AML-193 (cell line): ENCODE measurements at regions not wholly inside any gene's neighbourhood (a gene's known extent, or its start where the extent isn't known, plus 50 kb on each side); places are given as distances from the start of the nearest gene placed in this dataset.

Experiments used
- DNase-seq, 2 experiments: peaks; one replicate each; lab custom pipeline; 2025; lab: John Stamatoyannopoulos, UW

DNA sequence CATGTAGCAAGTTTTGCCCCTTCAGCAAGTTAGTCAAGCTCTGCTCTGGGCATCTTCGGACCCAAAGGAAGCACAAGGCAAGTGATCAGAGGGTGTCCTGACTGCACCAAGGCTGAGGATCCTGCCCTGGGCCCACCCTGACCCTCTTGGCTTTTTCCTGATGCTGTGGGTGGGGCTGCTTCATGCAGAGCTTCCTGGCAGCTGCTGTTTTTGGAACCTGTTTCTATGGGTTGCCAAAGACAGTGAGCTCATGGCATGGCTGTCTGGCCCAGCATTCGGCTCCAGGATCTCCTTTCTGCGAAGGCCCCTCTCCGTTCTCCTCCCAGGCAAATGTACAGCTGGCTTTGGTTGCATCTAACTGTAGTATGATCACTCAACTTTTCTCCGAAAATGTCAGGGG is 497.9 kb downstream of the ARHGEF28 start:
- DNase-seq, result no peak

DNA sequence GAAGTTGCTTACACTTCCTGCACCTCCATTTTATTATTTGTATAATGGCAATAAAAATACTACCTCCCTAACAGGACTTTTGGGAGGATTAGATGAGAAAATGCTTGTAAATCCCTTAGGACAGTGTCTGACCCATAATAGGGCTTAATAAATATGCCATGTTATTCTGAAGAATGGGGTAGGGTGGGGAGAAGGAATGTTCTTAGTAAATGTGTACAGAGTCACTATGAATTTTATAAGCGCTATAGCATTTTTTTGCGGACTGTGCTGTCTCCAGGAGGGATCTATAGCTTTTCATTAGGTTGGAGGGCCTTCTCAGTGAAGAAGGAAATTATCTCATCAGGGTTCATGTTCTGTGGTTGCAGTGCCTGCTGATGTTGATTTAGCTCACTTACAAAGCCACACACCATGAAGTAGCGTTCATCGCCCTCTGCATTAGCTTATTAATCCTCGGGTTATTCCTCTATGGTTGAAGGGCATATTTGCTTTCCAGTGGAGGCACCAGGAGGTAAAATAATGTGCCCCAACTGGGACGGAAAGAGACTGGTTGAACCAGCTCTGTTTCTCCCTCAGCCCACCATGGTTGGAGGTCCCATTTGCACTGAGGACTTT is 497.1 kb downstream of the ARHGEF28 start:
- no peak for DNase-seq

DNA sequence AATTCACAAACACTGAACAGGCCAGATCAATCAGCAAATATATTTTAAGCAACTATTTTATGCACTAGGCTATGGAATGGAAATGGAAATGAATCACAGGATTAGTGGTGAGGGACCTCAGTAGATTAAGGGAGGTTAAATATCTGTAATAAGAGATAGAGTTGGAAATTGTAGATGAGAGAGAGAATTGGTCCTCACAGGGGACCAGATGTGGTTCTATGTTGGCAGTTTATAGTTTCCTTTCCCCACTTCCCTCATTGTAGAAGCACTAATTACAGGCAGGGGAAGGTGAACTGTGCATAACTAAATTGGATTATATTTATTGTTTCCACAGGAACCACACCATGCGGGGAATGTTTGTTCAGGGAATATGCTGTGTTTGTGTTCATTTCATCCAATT is 496.2 kb downstream of the ARHGEF28 start:
- no peak for DNase-seq

DNA sequence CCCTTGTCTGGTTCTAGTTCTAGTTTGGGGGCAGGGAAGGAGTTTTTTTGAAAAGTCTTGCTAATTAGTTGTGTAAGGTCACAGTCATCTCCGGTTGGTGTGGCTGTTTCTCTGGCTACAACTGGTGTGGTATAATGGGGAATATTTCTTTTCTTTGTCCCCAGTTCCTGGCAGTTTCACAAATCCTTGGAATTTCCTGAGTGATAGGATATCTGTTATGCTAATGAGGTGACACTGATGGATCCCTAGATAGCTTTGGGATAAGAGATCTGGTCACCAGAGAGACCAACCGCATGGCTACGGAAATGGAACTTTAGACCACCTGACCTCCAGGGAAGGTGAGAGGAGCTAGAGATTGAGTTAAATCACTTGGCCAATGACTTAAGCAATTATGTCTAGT is 494.6 kb downstream of the ARHGEF28 start:
- DNase-seq, result no peak

DNA sequence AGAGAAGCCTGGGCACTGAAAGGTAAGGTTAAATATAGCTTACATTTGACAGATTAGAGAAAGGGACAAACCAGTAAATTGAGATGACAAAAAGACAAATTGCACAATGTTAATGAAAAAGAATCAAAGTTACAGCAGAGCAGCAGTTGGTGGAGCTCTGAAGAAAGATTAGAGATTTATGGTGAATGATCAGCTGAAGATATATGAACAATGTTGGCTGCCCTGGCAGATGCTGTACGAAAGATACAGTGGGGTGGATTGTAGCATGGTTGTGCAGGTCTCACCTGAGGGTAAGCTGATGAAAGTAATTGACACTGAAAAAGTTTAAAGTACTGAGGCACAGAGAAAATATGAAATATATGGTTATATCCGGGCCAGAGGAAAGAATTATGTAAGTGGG is 492.1 kb downstream of the ARHGEF28 start:
- DNase-seq, result no peak

DNA sequence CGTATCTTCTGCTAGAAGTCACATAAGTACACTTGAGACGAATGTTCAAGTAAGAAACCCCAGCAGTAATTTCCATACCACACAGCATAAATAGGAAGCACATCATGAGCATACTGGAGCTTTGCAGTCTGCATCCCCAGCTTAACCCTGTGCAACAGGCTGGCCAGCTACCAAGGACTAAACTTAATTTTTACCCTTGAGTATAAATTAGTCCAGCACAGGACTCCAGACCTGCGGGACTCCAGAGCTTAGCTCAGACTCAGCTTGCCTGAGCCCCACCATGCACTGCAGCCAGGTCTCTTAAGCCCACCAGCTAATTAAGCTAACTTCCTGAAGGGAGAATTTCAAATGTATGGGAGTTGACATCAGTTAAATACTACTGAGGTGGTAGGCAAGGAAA is 491.0 kb downstream of the ARHGEF28 start:
- DNase-seq, result no peak

DNA sequence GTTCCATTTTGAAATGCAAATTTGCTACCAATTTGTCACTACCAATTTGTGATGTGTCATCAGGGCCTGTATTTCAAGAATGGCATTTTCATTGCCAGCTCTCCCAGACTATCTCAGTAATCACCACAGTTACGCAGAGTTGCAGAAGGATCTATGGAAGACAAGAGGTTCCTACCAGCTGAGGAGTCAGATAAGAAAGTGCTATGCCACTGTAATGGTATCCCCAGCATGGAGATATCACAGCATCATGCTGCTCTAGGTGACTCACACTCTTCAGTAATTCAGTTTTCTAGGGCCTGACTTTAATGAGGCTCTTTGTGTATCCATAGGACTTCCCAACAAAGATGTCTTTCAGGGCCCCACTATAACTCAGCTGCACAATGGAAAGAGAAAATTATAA is 490.3 kb downstream of the ARHGEF28 start:
- no peak for DNase-seq

- no peak for DNase-seq
These were observed 487.9 kb downstream of the ARHGEF28 start for GRCh38 chr5:74113927-74114326.

GRCh38 chr5:74113196-74113540 is 487.2 kb downstream of the ARHGEF28 start:
- DNase-seq, result no peak

- DNase-seq, result no peak
These were observed 486.6 kb downstream of the ARHGEF28 start for GRCh38 chr5:74112372-74113195.

DNA sequence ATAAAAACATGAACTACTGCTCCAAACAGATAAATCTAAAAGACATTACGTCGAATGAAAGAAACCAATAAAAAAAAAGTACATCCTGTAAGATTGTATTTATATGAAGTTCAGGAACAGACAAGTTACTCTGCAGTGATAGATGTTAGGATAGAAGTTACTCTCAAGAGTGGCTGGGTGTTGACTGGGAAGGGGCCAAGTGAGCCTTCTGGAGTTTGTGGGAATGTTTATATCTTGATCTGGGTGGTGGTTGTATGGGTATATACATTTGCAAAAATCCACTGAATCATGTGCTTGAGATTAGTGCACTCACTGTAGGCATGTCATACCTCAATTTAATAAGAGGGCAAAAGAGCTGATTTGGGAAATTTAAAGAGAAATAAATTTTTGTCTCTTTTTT is 485.8 kb downstream of the ARHGEF28 start:
- DNase-seq, result no peak

GRCh38 chr5:74109344-74109743 is 483.3 kb downstream of the ARHGEF28 start:
- DNase-seq, result no peak

DNA sequence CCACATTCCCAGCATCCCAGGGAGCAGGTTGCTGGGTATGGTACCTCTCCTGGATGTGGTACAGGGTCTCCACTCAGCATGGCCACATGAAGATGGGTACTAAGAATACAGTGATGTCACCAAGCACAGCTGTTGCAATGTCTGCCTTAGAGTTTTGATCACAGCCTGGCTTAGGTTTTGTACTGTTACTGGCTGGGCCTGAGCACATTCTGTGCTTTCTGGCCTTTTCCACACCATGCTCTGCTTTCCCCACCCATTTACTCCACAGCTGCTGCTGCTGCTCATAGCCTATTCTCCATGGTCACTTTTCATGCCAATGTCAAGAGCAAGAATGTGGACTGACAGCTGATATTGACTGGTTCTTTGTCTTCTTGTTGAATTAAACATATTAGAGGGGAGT is 481.9 kb downstream of the ARHGEF28 start:
- DNase-seq, result no peak

GRCh38 chr5:74105126-74105780 is 479.3 kb downstream of the ARHGEF28 start:
- no peak for DNase-seq

- DNase-seq, result no peak
These were observed 477.4 kb downstream of the ARHGEF28 start for GRCh38 chr5:74103131-74104023.

GRCh38 chr5:74100268-74100665 is 474.3 kb downstream of the ARHGEF28 start:
- no peak for DNase-seq

- no peak for DNase-seq
These were observed 473.7 kb downstream of the ARHGEF28 start for GRCh38 chr5:74099538-74100267.

DNA sequence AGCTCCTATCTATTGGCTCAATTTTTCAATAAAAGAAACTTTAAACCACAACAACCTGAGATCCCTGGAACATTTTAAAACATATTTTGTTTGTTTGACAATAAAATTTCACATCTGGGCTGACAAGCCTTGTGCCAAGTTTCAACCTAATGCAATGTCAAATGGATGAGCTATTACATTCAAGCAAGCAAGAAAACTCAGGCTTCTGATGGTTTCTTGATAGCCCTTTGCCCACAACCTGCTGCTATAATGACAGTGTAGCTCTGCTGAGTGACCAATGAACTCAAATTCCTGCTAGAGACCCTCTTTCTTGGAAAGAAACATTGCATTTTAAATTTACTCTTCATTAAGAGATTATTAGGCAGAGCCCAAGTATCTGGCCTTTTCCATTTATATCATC is 472.9 kb downstream of the ARHGEF28 start:
- no peak for DNase-seq

DNA sequence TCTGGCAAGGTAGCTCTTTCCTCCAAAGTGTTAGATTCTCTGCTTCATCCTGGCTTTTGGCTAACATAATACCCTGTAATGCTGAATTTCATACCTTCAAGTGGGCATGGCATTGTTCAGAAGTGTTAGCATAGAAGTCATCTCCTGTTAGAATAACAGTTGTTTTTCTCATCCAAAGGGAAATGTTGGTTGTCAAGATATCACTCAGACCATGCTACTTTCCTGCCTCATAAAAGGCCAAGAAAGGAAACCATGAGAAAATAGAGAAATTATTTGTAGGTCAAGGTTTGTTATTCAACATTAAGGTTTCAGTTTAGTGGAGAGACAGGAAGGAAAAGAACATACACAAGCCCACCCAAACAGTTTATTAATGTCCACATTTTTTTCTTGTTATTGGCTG is 472.5 kb downstream of the ARHGEF28 start:
- DNase-seq, result no peak

- DNase-seq, result no peak
These were observed 470.3 kb downstream of the ARHGEF28 start for GRCh38 chr5:74096325-74096724.

- DNase-seq, result no peak
These were observed 469.9 kb downstream of the ARHGEF28 start for GRCh38 chr5:74095871-74096270.

- DNase-seq, result no peak
These were observed 468.7 kb downstream of the ARHGEF28 start for GRCh38 chr5:74094782-74095108.
